ENCODE measurements at regions not wholly inside any gene's neighbourhood (a gene's known extent, or its start where the extent isn't known, plus 50 kb on each side); places are given as distances from the start of the nearest gene placed in this dataset.

GRCh38 chr18:24992491-24992890, 359.5 kb downstream of the ZNF521 start:
- DNase-seq: no peak

DNA sequence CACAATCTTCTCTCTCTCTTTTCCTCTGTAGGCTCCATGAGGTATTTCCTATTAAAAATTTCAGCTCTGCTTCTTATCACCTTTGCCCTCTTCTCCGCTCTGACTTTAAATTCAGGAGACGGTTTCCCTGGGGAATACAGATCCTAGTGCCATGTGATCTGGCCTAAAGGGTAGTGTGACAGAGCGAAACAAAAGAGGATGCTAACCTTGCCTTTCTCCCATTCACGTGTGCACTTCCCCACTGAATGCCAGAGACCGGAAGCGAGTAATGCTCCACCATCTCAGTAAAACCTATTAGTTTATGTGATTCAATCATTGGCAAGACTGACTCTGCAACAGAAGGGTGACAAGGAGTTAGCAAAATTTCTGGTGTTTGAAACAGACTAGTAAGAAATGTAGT, 358.3 kb downstream of the ZNF521 start:
- no peak for DNase-seq

GRCh38 chr18:24995056-24995455, 356.9 kb downstream of the ZNF521 start:
- DNase-seq: no peak

- no peak for DNase-seq
Observed at GRCh38 chr18:24995755-24996154, 356.2 kb downstream of the ZNF521 start.

DNA sequence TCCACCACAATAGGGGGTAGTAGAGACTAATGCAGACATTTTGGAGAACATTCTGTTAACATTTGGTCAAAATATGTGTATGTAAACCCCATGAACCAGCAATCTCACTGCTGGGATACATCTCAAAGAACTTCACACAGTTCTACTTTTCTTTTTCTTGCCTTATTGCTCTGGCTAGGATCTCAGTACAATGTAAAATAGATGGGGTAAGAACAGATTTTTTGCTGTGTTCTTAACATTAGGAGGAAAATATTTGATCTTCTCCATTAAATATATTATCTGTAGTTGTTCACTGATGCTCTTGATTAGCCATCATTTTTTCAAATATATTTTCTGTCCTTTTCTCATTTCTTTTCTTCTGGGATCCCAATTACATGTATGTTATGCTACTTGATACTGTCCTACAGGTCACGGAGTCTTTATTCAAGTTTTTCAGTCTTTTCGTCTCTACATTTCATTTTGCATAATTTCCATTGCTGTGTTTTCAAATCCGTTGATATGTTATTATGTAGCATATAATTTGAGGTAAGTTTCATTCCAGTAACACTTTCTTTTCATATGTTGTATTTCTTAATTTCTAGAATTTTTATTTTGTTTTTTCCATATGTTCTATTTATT, 352.2 kb downstream of the ZNF521 start:
- DNase-seq: no peak

DNA sequence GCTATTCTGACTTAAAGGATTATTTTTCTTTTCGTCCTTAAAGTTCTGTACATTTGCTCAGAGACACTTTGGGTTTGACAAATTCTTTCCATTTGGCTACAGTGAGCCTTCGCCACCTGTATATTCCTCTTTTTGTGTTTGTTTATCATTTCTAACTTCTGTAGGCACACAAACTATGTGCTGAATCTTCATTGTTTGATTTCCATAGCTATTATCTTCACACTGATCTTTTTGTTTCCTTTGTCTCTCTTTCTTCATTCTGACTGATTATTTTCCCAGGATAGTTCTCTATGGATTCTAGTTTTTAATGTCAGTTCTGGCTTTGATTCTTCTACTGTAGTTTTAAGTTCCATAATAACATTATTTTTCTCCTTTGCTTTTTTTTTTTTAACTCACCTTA, 350.2 kb downstream of the ZNF521 start:
- DNase-seq: no peak

GRCh38 chr18:25005541-25006403, 346.2 kb downstream of the ZNF521 start:
- no peak for DNase-seq

- no peak for DNase-seq
Observed at GRCh38 chr18:25010623-25011374, 341.2 kb downstream of the ZNF521 start.

Measured in bone marrow (tissue), 2 donors.